ENCODE measurements at regions not wholly inside any gene's neighbourhood (a gene's known extent, or its start where the extent isn't known, plus 50 kb on each side); places are given as distances from the start of the nearest gene placed in this dataset.

DNA sequence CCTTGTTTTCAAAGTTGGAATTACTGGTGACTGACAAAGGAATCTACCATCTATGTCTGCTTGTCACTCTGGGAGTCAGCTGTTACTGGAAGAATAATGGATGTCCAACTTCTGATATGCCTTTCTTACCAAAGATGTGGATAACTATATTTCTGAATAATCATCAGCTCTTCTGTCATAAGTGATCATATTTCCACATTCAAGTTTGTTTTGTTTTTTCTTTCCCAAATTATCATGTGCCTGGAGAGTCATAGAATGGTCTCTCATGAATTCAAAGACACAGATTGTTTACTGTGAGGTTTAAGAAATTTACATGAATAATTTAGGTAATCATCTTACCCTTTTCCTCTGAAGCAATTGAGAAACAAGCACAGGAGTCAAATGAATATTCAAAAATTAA is 986.7 kb upstream of the CDH2 start:
- FAIRE-seq (peak; percentile 64), DNase-seq (ENCODE audit: low read depth, low spot score) (no peak)
- no peak overlapping the region for H2AFZ ChIP-seq (ENCODE audit: control insufficient read depth, low read length)
- H3K27me3 ChIP-seq (ENCODE audit: control insufficient read depth, extremely low read depth, insufficient read depth, low read length), result no peaks in the 10 kb centered on the region
- H3K9me1 ChIP-seq (ENCODE audit: control insufficient read depth, extremely low read depth, insufficient read depth, low read length), result no peaks in the 10 kb centered on the region
- peak overlapping the region; percentile 18 for H3K9ac ChIP-seq (ENCODE audit: control insufficient read depth, extremely low read depth, insufficient read depth, low read length)
- peak overlapping the region in 2 of 3 experiments; percentile 11 to 19 for H3K4me3 ChIP-seq (ENCODE audit: control insufficient read depth in 2 of 3, extremely low read depth in 1 of 3, insufficient read depth in 2 of 3, low read depth in 1 of 3, low read length in 3 of 3)
- TF ChIP-seq EZH2 (IDR thresholded peaks at IDR 0.05; ENCODE audit: low read length), result no peak
- TF ChIP-seq, protein P1, sequence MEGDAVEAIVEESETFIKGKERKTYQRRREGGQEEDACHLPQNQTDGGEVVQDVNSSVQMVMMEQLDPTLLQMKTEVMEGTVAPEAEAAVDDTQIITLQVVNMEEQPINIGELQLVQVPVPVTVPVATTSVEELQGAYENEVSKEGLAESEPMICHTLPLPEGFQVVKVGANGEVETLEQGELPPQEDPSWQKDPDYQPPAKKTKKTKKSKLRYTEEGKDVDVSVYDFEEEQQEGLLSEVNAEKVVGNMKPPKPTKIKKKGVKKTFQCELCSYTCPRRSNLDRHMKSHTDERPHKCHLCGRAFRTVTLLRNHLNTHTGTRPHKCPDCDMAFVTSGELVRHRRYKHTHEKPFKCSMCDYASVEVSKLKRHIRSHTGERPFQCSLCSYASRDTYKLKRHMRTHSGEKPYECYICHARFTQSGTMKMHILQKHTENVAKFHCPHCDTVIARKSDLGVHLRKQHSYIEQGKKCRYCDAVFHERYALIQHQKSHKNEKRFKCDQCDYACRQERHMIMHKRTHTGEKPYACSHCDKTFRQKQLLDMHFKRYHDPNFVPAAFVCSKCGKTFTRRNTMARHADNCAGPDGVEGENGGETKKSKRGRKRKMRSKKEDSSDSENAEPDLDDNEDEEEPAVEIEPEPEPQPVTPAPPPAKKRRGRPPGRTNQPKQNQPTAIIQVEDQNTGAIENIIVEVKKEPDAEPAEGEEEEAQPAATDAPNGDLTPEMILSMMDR (optimal IDR thresholded peaks at IDR 0.05 in 1 of 3, IDR thresholded peaks at IDR 0.05 in 1 of 3, conservative IDR thresholded peaks at IDR 0.05 in 1 of 3; ENCODE audit: extremely low read depth in 1 of 3, insufficient read depth in 2 of 3, low read length in 3 of 3), result no peak
- dilution Hi-C loops (cut with MboI; ENCODE audit: extremely low pct_ligation_motif_present, low sequenced_read_pairs), result no loop called here
- no peaks in the 10 kb centered on the region for H4K20me1 ChIP-seq (ENCODE audit: control insufficient read depth, extremely low read depth, insufficient read depth, low read length)
- H3K27ac ChIP-seq (ENCODE audit: control insufficient read depth, insufficient read depth, low read length), result peak overlapping the region; percentile 74
- peaks cover 53% of the 10 kb centered on the region for H3K4me1 ChIP-seq (ENCODE audit: control insufficient read depth, extremely low read depth, insufficient read depth, low read length)
- no peaks in the 10 kb centered on the region for H3K9me3 ChIP-seq (ENCODE audit: control insufficient read depth, low read depth, low read length)
- peaks cover 64% of the 10 kb centered on the region for H3K79me2 ChIP-seq (ENCODE audit: control insufficient read depth, insufficient read depth, low read length)
- H3K36me3 ChIP-seq (ENCODE audit: control insufficient read depth in 2 of 2, extremely low read depth in 1 of 2, insufficient read depth in 2 of 2, low read length in 2 of 2), result no peaks in the 10 kb centered on the region
- peak overlapping the region; percentile 76 for H3K4me2 ChIP-seq (ENCODE audit: control insufficient read depth, extremely low read depth, insufficient read depth, low read depth, low read length)

DNA sequence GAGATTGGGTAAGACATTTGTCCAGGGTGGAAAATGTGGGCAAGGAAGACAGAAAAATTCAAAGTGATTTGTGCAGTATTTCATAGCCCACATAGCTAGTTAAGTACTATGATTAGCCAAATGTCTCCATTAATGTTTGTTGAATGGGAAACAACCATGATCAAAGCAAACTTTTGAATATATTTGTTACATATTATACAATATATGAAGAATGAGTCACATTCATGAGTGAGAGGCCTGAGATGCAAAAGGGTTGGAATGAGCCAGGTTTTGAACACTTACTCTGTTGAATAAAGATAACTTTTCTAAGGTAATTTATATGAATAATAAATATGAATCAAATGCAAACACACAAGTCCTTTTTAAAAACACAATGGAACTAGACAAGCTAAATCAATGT is 984.5 kb upstream of the CDH2 start:
- no peaks in the 10 kb centered on the region for H4K20me1 ChIP-seq (ENCODE audit: control insufficient read depth, extremely low read depth, insufficient read depth, low read length)
- no peak overlapping the region for H3K9ac ChIP-seq (ENCODE audit: control insufficient read depth, extremely low read depth, insufficient read depth, low read length)
- DNase-seq (ENCODE audit: low read depth, low spot score), result no peak
- H3K9me1 ChIP-seq (ENCODE audit: control insufficient read depth, extremely low read depth, insufficient read depth, low read length), result no peaks in the 10 kb centered on the region
- TF ChIP-seq, protein P1 (optimal IDR thresholded peaks at IDR 0.05 in 1 of 3, IDR thresholded peaks at IDR 0.05 in 1 of 3, conservative IDR thresholded peaks at IDR 0.05 in 1 of 3; ENCODE audit: extremely low read depth in 1 of 3, insufficient read depth in 2 of 3, low read length in 3 of 3), result no peak
- TF ChIP-seq EZH2 (IDR thresholded peaks at IDR 0.05; ENCODE audit: low read length), result no peak
- peaks cover 56% of the 10 kb centered on the region for H3K79me2 ChIP-seq (ENCODE audit: control insufficient read depth, insufficient read depth, low read length)
- no peaks in the 10 kb centered on the region for H3K36me3 ChIP-seq (ENCODE audit: control insufficient read depth in 2 of 2, extremely low read depth in 1 of 2, insufficient read depth in 2 of 2, low read length in 2 of 2)
- no peak overlapping the region for H3K27ac ChIP-seq (ENCODE audit: control insufficient read depth, insufficient read depth, low read length)
- FAIRE-seq, result no peak
- H3K4me3 ChIP-seq (ENCODE audit: control insufficient read depth in 2 of 3, extremely low read depth in 1 of 3, insufficient read depth in 2 of 3, low read depth in 1 of 3, low read length in 3 of 3), result no peak overlapping the region
- H3K9me3 ChIP-seq (ENCODE audit: control insufficient read depth, low read depth, low read length), result no peaks in the 10 kb centered on the region
- dilution Hi-C loops (cut with MboI; ENCODE audit: extremely low pct_ligation_motif_present, low sequenced_read_pairs), result no loop called here
- H3K4me1 ChIP-seq (ENCODE audit: control insufficient read depth, extremely low read depth, insufficient read depth, low read length), result peaks cover 57% of the 10 kb centered on the region
- H3K27me3 ChIP-seq (ENCODE audit: control insufficient read depth, extremely low read depth, insufficient read depth, low read length), result no peaks in the 10 kb centered on the region
- H2AFZ ChIP-seq (ENCODE audit: control insufficient read depth, low read length), result no peak overlapping the region
- H3K4me2 ChIP-seq (ENCODE audit: control insufficient read depth, extremely low read depth, insufficient read depth, low read depth, low read length), result peak overlapping the region; percentile 3

Measured in keratinocyte (primary cell).